HG03442 (cell line): ENCODE measurements at regions not wholly inside any gene's neighbourhood (a gene's known extent, or its start where the extent isn't known, plus 50 kb on each side); places are given as distances from the start of the nearest gene placed in this dataset.
"Not testable (repeated sequence)": the region's sequence is repeated elsewhere in the genome, so short reads cannot be mapped to it uniquely, and the experiment has no call there.

ENCODE experiments used
- ATAC-seq: cut with Tn5 transposase; IDR thresholded peaks from one replicate; pipeline ENCODE4 v1.9.1; 2021; ENCODE audit warnings: mild to moderate bottlenecking, moderate library complexity; ENCODE audit not compliant: unreplicated experiment

DNA sequence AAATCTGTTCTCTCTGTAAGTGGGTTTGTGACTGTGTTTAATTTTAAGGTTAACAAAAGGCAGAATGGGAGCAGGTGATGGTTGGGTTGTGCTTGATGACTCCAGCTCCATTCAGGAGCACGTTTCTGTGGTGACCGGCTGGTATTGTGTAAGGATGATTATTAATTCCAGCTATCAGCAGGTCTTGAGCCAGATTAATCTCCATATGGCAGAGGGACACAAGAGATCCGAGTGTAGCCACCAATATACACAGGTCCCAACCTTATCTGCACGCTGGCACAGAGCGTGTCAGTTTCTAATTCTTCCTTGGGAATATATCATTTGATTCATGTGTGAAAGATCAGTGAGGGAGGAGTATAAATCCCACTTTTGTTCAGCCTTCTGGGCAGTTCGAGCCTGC is 199.0 kb upstream of the DCC start:
- ATAC-seq = no peak

DNA sequence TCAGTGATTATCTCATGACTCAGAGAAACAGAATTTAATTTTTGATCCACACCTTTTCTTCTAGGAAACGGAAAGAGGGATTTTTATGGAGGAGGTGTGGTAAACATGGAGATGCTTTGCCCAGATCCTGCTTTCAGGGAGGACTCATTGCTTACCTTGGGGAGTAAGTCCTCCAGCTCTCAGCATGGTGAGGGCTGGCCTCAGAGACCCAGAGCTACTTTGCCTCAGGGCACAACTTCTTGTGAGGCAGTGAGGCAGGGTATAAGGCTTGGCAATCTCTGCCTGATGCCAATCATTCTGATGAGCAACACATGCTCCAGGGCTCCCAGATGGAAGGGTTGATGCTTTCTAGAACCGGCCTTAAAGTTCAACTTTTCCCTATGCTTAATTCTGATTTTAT is 189.9 kb upstream of the DCC start:
- no peak for ATAC-seq

DNA sequence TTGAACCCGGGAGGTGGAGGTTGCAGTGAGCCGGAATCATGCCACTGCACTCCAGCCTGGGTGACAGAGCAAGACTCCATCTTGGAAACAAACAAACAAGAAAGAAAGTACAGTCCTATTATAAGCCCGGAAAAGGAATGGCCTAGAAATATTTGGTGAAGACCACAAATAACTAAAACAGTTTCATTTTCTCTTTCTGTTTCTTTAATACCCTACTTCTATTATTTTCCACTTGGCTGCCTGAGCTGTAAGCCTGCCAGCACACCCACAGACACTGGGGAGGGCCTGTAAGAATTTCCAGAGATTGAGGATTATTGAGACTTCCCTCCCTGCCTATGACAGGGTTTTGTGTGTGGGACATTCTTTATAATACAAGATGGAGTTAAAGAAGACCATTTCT is 188.0 kb upstream of the DCC start:
- ATAC-seq = no peak

DNA sequence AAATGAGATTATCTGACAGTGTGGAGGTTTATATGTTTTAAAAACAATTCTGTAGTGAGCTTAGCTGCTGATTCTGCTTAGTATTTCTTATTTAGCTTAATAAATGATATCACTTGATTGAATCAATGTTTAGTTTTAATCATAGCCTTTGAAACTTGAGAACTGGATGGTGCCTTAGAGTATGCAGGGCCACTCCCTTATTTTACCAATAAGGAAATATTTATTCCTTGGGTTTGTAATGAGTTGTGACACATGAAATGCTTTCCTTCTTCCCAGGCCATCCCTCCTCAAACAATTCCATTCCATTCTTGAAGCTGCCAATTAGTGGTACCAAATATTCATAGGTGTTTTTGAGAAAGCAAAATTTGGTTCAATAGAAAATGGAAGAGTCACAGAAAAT is 183.8 kb upstream of the DCC start:
- no peak for ATAC-seq

DNA sequence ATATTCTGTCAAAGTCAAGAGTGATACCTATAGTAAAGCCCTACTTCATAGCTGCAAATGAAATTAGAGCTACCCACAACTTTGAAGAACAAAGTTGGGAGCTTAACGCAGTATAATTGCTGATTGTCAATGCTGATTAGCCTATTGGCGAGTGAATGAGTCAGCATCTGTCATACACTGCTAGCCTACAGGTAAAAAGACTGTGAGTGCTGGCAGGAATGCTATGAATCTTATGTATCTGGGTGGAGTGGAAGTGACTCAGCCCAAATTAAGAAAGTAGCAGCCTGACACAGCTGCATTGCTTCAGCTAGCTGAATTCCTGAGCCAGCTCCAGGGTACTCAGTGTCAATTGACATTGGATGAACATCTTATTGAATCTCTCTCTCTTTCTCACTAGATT is 179.4 kb upstream of the DCC start:
- ATAC-seq = no peak

DNA sequence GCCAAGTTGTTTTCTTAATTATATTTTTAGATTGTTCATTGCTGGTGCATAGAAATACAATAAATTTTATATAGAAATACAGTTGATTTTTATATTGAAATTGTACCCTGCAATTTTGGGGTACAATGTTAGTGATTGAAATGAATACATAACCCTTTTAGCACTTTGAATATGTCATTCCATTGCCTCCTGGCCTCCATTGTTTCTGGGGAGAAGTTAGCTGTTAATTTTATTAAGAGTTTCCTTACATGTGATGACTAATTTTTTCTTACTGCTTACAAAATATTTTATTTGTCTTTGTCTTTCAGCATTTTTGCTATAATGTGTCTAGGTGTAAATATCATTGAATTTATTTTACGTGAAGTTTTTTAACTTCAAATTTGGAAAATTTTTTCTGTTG is 176.5 kb upstream of the DCC start:
- ATAC-seq = no peak

DNA sequence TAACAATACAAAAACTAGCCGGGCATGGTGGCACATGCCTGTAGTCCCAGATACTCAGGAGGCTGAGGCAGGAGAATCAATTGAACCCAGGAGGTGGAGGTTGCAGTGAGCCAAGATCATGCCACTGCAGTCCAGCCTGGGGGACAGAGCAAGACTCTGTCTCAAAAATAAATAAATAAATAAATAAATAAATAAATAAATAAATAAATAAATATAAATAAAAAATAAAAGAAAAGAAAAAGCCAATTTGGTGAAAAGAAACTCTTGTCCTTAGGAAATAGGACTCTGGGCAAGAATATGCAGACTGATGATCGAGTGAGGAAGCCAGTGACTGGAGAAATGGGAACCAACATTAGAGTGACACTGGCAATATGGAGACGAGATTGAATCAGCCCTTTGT is 171.9 kb upstream of the DCC start:
- not testable (repeated sequence) for ATAC-seq

DNA sequence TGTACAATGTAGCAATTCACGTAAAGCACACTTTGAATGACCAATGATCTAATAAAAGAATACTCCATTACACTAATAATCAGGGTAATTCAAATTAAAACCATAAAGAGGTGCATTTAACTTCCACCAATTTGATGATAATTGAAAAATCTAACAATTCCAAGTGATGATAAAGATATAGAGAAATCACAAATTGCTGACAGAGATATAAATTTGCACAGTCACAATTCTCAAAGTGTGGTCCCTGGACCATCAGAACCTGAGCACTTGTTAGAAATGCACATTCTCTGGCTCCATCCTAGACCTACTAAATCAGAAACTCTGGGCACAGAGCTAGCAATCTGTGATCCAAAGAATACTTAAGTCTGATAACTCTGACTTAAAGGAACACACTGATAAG is 165.8 kb upstream of the DCC start:
- ATAC-seq = no peak

DNA sequence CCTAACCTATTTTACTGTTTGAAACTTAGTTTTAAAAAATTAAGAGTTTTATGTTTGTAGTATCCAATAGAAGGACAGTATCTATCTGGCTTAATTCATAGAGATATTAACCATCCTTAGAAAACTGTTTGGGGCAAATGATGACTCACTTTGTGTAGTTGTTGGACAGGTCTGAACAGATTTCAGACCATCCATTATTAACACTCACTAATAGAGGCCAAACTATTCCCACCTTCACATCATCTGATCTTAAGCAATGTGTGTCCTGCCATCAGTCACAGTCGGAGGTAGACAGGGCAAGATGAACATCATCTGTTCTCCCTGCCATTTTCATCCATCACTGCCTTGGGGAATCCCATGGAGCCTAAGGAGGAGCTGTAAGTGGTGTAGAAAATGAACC is 164.6 kb upstream of the DCC start:
- no peak for ATAC-seq

DNA sequence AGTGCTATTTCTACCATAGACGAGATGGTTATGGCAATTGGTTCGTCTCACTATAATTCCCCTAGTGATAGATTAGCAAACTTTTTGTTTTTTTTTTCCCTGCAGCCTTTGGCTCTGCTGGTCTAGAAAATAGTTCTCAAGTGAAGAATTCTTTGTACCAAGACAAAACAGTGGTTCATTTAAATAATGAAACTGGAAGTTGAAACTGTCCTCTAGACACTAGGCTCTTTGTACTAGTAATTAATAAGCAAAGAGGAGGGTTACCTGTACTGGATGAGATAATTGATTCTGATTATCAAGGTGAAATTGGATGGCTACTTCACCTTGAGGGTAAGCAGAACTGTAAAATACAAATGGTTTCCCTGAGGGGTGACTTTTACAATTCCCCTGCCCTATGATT is 156.9 kb upstream of the DCC start:
- no peak for ATAC-seq

DNA sequence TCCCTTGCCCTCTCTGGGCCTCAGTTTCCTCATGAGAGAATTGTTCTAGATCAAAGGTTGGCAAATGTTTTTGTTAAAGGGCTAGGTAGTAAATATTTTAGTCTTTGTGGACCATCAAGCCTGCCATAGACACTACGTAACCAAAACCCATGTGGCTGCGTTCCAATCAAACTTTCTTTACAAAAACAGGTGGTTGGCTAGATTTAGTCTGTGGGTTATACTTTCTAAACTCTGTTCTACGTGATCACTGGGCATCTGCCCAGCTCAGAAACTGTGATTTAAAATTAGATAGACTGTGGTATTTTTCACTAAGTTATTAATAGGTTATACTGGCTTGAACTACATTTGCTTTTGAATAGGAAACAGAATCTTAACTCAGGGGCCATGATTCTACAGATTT is 149.8 kb upstream of the DCC start:
- ATAC-seq = no peak

DNA sequence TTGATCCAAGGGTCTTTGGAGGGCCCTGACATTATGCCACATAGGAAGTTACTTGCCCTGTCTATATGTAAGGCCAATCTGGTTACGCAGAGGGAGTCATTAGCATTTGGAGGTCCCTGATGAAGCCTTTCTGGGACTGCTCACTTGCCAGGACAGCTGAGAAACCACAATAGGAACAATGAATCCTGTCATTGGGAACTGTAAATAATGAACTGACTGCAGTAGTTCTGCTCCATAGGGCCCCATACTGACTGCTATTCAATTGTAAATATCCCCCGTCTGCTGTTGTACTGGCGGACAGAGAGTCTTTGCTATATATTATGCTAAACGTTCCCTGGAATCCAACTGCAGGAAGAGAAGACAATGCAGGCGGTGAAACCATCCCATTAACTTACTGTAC is 149.4 kb upstream of the DCC start:
- no peak for ATAC-seq

DNA sequence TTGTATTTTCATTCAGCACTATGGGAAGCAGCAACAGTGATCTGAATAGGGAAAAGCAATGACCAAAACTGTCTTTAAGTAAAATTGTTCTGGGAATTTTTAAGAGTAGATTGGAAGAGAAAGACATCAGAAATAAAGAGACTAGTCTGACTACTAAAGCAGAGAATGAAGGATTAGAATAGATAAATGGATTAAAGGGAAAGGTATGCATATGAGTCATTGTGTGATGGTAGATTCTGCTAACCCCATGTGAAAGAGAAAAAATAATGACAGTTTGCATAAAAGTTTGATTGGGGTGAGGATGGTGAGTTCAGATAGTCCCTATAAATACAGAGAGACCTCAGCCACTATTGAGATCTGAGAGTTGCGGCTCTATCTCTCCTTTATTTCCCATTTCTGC is 139.6 kb upstream of the DCC start:
- ATAC-seq = no peak

DNA sequence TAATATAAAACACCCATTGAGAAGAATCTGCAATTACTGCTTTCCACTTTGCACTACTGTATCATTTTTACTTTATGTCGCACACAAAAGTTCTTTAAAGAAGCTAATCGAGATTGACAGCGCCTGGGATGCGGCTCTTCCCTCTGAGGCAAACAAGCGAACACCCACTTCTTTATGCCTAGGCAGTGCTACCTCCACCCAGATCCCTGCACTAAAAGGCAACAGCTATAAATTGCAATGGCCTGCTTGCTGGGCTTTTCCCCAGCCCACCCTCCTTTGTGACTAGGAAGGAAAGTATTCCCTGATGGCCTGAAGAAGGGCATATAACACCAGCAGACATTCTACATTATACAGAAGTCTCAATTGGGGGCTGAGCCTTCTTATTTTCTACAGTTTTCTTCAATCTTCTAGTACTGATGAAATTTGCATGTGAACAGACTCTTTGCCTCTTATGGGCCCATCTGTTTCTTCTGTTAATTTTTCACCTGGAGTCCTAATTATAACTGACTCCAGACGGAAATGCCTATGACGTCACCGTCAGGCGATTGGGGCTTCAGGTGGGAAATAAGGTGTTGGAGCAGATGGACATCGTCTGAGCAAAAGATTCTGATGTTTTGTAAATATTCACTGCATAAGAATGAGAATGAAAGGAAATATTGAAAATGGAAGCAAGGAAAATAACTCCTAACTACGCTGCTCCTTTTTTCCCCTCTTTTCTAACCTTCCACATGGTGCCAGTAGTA is 138.9 kb upstream of the DCC start:
- no peak for ATAC-seq

DNA sequence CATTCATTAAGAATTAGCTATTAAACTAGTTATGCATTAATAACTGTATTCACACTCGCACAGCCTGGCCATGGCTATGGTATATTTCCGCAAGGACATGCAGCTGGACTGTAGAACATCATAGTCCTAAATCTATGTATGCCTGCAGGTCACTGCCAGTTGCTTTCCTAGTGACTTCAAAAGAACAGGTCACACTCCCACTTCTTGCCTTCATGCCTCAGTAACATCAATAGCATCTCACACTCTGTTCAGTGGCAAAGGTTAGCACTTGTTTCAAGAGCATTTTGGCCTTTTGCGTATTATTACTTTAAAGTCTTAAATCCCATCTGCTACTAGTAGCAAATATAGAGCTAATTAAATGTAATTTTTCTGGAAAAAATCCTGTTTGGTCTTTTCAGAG is 131.4 kb upstream of the DCC start:
- no peak for ATAC-seq

DNA sequence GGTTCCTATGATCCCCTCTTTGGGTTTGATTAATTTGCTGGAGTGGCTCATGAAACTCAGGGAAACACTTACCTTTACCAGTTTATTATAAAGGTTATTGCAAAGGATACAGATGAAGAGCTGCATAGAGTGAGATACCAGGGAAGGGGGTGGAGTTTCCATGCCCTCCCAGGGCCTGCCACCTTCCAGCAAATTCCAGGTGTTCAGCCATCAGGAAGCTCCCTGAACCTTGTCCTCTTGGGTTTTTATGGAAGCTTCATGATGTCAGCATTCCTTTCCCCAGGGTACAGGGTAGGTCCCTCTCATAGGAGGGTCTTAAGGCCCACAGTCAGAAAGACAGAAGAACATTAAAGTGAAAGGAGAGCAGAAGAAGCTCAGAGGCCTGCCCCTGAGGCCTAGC is 123.9 kb upstream of the DCC start:
- ATAC-seq = no peak

DNA sequence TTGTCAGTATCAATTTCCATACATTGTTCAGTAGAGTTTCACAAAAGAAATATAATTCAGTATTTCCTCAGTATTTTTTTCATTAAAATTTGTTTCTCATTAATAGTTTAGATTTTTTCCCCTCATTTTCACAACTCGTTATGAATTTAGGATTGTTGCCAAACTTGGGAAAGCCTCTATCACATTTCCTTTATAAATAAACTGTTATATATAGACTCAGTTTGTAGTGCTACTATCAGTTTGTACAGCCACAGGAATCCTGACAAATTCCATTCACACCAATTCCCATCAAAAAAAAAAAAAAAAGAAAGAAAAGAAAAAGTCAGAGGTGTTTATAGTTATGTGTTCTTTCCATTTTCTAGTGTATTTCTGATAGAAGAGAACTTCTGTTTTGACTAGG is 123.3 kb upstream of the DCC start:
- ATAC-seq = no peak

DNA sequence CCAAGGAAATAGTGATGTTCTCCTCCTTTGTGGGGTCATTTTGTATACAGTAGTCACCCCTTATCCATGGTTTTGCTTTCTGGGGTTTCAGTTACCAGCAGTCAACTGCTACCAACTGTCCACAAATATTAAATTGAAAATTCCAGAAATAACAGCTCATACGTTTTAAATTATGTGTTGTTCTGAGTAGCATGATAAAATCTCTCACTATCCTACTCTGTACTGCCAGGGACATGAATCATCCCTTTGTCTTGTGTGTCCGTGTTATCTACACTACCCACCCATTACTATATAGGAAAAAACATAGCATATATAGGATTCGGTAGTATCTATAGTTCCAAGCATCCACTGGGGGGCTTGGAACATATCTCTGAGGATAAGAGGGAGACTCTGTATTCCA is 120.9 kb upstream of the DCC start:
- ATAC-seq = no peak

DNA sequence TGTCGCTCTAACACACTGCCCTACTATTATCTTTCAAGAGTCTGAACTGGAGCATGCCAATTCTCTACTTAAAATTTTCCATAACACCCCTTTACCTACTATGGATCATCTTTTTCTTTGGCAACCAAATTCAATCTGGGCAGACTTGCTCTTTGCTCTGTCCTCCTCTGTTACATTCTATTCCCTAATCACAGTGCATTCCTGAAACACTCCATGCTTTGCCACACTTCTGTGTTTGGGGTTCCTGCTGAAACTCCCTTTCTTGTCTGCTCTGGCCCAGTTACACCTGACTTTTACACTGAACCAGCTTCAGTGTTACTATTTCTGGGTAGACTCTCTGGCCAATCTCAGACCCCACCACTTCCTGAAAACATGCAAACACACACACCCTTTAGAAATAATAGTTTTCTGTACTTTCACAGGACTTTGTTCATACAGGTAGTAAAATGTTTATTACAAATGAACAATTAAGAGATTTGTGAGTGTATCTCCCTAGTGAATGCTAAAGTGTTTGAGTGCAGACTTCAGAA is 119.9 kb upstream of the DCC start:
- no peak for ATAC-seq

DNA sequence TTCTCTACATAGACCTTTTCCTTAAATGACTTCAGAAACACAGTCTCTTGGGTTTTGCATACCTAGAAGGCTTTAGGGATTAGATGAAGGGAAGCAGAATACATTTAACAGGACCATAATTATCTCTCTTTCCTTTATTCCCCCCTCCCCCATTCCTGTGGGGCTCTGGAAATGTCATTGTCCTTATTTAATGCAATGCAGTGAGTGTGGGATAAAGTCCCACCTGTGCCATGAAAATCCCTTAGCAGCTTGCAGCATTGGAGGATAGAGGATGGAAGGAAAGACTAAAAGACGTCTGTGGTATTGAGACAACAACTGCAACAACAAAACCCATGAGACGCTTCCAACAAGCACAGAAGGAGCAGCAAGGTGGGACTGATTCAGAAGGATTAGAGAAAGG is 117.8 kb upstream of the DCC start:
- no peak for ATAC-seq

DNA sequence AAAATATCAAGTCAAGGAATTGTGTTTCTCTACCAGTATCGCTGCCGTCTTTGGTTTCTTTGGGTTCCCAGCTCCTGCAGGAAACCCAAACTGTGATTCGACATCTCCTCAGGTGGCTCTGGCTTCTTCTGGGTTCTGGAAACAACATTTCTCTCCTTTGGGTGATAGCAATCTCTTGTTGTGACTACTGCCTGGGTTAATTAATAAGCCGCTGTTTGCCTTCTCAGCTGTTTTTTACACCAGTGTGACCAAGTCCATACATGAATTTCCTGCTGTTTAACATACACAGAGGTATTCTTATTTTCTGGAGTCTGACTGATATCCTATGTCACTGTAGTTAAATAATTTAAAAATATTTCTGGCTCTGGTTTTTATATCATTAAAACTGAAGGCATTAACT is 112.5 kb upstream of the DCC start:
- no peak for ATAC-seq

DNA sequence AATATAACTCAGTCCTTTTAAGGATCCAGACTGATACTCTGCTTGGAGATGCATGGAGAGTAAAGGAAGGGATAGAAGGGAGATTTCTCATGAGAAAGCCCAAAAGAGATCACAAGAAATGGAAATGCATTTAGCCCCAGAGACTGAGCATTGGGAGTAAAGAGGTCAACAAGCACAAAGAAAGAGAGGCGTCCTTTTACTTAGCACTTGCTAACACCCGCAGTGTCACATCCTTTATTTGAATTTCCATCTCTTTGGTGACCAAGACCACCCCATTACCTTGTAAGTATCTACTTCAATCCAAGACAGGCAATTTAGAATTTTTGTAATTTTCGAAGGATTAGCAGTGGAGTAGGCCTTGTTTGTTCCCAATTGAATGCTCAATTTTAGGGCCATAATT is 111.8 kb upstream of the DCC start:
- ATAC-seq = no peak

DNA sequence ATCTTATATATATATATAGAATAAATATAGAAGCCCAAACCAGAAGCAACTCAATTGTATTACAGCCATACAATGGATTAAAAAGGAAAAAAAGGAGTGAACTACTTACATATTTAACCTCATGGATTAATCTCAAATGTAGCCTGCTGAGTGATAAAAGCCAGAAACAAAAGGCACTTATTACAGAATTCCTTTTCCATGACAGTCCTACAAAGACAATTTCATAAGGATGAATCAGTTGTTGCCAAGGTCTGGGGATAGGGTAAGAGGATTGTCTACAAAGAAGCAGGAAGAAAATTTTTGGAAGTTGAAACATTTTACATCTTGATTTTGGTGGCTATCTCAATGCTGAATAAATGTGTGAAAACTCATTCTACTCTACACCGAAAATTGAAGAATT is 103.9 kb upstream of the DCC start:
- ATAC-seq = no peak
